GM18870 (cell line): ENCODE measurements at regions not wholly inside any gene's neighbourhood (a gene's known extent, or its start where the extent isn't known, plus 50 kb on each side); places are given as distances from the start of the nearest gene placed in this dataset.

ENCODE experiments used
- ATAC-seq: cut with Tn5 transposase; IDR thresholded peaks from one replicate; pipeline ENCODE4 v1.9.1; 2021; ENCODE audit warnings: moderate library complexity; ENCODE audit not compliant: unreplicated experiment

DNA sequence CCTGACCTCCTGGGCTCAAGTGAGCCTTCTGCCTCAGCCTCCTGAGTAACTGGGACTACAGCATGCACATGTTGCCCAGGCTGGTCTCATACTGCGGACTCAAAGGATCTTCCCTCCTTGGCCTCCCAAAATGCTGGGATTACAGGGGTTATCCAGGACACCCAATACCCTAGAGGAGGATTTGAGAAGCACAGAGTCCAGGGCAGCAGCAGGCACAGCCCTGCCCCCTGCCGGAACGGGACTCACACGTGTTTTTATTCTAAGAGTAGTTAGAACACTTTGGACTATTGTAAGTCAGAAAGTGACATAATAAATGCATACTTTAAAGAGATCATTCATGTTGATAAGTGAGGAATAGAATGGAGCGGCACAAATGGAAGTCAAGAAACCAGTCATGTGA is 80.2 kb downstream of the C6orf118 start:
- no peak for ATAC-seq

GRCh38 chr6:165227644-165228329 is 81.6 kb downstream of the C6orf118 start:
- no peak for ATAC-seq

- no peak for ATAC-seq
Measured at GRCh38 chr6:165223736-165224135, 85.7 kb downstream of the C6orf118 start.

GRCh38 chr6:165223101-165223500 is 86.3 kb downstream of the C6orf118 start:
- no peak for ATAC-seq

DNA sequence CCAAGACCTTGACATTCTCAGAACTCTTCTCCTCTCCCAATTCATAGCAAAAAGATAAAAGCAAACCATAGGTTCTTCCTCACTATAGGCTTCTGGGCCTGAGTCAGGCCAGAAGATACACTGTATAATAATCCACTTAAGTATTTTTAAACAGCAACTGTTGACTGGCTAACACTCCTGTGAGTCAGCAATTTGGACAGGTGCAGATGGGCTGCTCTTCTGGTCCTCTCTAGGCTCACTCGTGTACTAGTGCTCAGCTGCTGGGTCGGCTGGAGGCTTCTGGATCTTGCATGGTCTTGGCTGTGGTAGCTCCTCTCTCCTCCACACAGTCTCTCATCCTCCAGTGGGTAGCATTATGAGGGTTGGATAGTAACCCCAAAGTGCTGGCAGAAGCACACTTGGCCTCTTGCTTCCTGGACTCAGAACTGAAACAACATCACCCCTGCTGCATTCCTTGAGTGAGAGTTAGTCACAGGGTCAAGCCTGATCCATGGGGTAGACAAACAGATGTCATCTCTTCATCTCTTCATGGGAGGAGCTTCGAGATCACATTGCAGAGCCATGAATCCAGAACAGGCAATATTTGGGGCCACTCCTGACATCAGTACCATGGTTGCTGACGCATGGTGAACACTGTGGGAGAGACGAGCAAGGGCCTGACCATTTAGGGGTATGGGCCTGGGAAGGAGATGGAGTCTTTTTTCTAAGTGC is 86.9 kb downstream of the C6orf118 start:
- no peak for ATAC-seq

GRCh38 chr6:165220045-165220444 is 89.4 kb downstream of the C6orf118 start:
- ATAC-seq = no peak

GRCh38 chr6:165219629-165220028 is 89.8 kb downstream of the C6orf118 start:
- ATAC-seq = no peak

DNA sequence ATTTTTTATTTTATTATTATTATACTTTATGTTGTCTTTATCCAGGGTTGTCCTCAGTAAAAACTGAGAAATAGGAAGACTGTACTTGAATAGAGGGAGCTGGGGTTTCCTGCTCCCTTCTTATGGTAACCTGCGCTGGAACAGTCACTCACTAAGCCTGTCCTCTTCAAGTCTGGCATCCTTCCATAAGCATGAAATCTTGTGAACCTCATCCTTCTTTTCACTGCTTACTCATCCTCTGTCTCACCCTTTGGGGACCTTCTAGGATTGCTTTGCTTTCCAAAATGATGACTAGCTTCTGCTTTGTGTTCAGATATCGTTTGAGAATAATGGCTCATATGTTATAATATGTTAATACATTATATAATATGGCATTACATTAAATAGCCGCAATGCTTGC is 90.6 kb downstream of the C6orf118 start:
- ATAC-seq = no peak

- no peak for ATAC-seq
Measured at GRCh38 chr6:165206798-165207197, 102.6 kb downstream of the C6orf118 start.

- no peak for ATAC-seq
Measured at GRCh38 chr6:165205632-165206031, 103.8 kb downstream of the C6orf118 start.

- no peak for ATAC-seq
Measured at GRCh38 chr6:165204807-165205545, 104.4 kb downstream of the C6orf118 start.

- ATAC-seq = no peak
Measured at GRCh38 chr6:165200178-165200577, 109.2 kb downstream of the C6orf118 start.

GRCh38 chr6:165191461-165191860 is 117.9 kb downstream of the C6orf118 start:
- ATAC-seq = no peak

GRCh38 chr6:165186441-165187205 is 122.8 kb downstream of the C6orf118 start:
- no peak for ATAC-seq

- ATAC-seq = no peak
Measured at GRCh38 chr6:165186041-165186440, 123.4 kb downstream of the C6orf118 start.

GRCh38 chr6:165184192-165184979 is 125.0 kb downstream of the C6orf118 start:
- ATAC-seq = no peak

DNA sequence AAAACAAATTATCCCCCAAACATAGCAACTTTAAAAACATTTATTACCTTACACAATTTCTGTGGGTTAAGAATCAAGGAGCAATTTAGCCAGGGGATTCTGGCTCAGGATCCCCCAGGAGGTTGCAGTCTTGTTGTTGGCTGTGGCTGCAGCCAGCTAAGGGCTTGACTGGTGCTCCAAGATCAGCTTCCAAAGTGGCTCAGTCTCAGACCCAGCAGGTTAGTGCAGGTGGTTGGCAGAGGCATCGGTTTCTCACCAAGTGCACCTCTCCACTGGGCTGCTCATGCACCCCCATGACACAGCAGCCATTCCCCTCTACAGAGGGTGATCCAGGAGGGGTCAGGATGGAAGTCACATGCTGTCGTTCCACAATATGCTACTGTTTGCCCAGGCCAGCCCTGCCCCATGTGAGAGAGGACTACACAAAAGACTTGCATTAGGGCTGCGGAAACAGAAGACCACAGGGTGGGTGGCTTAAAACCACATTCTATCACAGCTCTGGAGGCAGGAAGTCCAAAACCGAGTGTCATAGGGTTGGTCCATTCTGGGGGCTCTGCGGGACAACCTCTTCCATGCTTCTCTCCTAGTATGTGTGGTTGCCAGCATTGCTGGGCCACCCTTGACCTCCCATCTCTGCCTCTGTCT is 125.8 kb downstream of the C6orf118 start:
- no peak for ATAC-seq

GRCh38 chr6:165183071-165183470 is 126.3 kb downstream of the C6orf118 start:
- no peak for ATAC-seq

DNA sequence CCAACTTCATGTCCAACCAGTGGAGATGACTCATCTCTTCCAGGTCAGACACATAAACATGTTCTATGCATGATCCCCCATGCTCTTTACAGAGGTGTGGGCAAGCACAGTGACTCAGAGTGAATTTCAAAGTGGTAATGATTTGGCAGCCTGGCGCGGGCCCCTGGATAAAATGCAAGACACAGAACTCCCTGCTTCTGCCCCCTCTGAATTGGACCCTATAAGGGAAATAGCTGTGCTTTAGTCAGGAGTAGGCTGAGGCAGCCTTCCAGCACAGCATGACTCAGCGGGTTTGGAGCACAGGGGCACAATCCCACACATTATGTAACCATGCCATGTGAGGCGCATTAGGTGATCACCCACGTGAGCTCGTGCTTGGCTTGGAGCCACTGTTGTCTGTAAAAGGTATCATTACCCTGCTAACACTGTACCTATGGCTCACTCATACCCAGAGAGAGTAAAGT is 127.4 kb downstream of the C6orf118 start:
- ATAC-seq = no peak

DNA sequence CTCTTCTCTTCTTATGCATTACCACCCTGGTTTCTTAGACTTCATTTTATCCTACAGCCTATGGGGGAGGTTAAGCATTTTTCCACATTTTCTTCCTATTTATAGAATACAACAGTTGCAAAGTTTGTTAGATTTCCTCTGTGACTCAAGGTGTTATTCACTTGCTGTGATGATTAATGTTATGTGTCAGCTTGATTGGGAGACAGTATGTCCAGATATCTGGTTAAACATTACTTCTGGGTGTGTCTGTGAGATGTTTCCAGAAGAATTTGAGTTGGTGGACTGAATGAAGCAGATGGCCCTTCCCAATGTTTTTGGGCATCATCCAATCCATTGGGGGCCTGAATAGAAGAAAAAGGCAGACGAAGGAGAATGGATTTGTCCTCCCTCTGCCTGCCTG is 131.3 kb downstream of the C6orf118 start:
- no peak for ATAC-seq
